ENCODE measurements at regions not wholly inside any gene's neighbourhood (a gene's known extent, or its start where the extent isn't known, plus 50 kb on each side); places are given as distances from the start of the nearest gene placed in this dataset.
"Not testable (repeated sequence)": the region's sequence is repeated elsewhere in the genome, so short reads cannot be mapped to it uniquely, and the experiment has no call there.

DNA sequence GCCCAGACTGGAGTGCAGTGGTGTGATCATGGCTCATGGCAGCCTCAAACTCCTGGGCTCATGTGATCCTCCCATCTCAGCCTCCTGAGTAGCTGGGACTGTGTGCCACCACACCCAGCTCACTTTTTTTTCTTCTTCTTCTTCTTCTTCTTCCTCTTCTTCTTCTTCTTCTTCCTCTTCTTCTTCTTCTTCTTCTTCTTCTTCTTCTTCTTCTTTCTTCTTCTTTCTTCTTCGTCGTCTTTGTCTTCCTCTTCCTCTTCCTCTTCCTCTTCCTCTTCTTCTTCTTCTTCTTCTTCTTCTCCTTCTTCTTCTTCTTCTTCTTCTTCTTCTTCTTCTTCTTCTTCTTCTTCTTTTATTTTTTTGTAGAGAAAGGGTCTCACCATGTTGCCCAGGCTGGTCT lies 78.8 kb upstream of the RPH3A start:
- not testable (repeated sequence) for DNase-seq

DNA sequence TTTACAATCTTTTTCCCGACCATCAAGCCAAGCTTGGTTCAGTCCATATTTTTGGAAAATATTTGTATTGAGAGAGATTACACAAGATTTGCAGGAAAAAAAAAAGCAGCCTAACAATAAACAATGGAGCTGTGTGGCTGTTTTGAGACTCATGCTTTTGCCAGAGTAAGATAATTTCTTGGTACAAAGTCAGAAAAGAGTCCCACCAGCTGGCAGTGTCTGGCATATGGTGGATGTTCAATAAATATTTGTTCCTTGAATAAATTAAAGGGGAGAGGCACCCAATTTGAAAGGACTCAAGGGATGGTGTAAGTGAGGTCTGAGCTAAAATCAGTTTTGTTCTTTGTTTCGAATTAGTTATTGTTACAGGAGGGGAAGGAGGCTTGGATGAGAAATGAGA lies 78.1 kb upstream of the RPH3A start:
- DNase-seq: no peak

DNA sequence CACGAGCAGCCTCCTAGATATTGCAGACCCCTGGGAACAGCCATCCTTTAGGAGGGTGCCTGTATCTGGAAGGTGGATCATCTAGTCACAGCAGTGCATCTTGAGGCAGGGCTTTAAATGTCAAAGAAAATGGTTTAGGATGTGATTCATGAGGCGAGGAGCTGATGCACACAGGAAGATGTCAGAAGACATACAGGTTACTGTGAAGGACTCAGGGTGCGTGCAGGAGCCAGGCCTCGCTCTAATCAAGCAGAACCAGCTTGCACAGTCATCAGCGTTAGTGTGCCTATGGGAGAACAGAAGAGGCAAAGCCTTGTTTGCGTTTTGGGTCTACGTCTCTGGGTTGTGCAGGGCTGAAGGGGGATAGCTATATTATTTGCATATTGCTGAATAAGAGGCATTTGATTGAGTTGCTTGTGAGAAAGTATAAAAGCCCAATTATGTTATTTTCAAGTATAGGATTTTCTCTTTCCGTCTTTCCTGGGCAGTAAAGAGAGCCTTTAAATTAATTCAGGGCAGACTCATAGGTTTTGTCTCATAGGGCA lies 77.3 kb upstream of the RPH3A start:
- DNase-seq: no peak

DNA sequence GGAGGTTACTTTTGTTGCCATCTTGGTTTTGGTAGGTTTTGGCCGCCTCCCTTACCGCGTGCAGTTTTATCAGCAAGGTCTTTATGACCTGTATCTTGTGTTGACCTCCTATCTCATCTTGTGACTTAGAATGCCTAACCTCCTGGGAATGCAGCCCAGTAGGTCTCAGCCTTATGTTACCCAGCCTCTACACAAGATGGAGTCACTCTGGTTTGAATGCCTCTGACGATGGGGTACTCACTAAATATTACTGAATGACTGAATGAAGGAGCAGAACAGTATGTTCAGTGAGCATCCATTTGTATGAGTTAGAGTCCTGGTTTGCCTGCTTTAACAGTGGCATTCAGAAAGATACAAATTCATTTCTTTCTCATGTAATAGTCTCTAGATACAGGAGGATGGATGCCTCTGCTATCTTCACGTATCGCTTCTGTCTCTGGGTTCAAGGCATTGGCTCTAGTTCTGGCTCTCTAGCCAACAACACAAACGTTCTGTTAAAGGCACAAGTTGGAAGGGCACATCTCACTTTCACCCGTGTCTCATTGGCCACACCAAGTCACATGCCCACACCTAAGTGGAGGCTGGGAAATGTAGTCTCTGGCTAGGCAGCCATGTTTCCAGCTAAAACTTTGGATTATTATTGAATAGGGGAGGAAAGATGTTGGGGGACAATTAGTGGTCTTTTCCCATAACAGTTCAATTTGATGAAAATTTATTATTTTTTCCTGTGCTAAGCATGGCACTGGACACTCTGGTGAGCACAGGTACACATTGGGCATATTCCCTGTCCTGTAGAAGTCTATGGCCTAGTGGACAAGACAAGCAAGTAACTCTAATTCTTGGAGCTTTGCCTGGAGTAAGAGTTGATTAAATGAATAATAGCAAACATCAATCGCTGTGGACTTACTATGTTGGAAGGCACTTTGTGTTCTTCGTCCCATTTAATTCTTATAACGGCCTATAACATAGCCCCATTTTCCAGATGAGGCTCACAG lies 75.2 kb upstream of the RPH3A start:
- no peak for DNase-seq

DNA sequence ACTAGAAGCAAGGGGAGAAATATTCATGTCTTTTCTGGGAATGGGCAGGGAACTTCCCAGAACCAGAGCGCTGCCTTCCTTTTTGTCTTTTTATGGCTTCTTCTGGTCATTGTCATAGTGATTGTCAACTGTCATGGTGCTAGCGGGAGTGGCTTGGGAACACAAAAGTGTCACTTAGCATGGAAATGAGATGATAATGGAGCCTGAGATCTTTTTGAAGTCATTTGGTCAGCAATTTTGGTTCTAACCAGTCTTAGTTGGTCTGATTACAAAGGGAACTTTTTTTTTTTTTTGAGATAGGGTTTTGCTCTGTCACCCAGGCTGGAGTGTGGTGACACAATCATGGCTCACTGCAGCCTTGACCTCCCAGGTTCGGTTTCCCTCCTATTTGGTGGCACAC lies 62.7 kb upstream of the RPH3A start:
- DNase-seq: no peak

DNA sequence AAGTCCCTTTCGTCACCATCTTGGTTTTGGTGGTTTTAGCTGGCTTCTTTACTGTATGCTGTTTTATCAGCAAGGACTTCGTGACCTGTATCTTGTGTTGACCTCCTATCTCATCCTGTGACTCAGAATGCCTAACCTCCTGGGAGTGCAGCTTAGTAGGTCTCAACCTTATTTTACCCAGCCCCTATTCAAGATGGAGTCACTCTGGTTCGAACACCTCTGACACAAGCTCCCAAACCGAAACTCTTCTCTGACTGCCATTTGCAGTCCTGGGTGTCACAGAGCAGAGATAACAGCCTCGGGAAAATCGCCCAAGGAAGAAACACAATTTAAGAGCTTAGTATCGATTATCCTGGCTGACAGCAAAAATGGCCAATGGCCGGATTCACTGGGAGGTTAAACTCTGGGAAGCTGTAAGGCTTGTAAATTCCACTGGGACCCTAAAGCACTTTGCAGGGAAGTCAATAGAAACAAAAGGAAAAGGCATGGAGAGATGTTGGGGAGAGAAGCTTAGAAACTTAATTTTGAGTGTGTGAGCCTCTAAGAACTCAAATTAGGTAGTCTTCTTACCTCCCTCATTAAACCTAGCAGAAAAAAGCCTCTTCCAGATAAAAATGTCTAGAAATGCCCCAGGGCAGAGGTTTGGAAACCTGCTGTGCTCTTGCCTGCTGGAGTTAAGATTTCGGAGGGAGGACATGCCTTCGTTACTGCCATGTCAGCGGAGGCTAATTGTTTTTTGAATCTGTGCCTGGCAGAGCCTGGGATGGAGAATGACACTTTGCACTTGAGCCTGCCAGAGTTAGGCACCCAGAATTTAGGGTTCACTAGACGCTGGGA lies 56.5 kb upstream of the RPH3A start:
- DNase-seq: no peak

DNA sequence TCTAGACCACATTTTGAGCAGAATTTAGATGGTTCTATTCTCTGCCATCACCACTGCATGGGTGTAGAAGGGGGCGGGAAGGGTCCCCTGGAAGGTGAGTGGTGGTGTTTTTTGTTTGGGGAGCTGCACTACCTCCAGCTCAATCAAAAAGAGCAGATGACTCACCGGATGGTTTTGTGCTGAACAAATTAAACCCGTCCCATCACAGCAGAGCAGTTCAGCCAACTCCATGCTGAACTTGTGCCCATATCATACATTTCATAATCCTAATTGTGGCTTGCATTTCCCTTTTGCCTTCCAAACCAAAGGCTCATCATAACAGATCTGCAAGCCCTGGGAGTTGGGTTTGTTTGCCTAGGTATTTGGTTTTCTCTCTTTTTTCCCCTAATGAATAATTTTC lies 53.0 kb upstream of the RPH3A start:
- DNase-seq: no peak

DNA sequence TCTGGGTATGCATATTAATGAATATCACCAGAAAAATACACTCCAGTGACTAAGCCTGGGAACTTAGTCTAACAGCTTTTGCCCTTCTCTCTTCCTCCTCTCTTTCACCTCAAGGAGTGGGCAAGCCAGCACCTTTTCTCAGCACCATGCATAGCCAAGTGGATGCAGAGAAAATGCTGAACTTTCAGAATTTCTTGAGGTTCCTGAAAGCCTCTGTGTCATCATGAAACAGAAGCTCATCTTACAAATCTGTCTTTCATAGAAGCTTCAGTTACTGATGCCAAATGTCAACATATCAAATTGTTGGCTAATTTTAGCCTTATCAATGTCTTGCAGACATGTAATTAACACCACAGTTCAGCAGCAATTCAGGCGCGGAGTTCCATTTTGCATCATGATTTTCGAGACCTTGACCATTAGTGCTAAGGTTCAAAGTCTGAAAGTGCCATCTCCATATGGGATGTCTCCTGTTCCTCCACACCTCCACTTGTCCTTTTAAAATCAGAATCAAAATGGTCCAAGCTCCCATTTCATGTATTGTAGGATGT lies 51.1 kb upstream of the RPH3A start:
- DNase-seq: no peak

DNA sequence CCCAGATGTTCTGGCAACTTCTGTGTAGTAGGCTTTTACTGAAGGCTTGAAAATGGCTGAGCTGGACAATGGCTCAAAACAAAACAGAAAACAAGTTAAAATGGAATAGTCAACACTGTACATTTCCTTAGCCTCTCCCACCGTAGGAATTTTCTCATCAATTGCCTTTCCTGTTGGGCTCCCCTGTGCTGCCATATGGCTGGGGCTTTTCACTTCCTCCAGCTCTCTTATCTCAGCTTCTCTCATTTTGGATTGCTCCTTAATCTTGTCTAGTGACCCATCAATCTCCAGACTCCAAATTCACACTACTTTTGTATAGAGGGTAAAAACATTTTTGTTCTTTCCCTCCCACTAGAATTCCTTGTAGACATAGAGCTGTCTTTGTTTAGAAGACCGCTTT lies 50.4 kb upstream of the RPH3A start:
- no peak for DNase-seq
